SU-DHL-6 (cell line): ENCODE measurements at regions not wholly inside any gene's neighbourhood (a gene's known extent, or its start where the extent isn't known, plus 50 kb on each side); places are given as distances from the start of the nearest gene placed in this dataset.

Experiments
- EZH2phosphoT487 ChIP-seq: fragments of 200-600 bp; sonication (generic), shearing (Covaris generic); conservative IDR thresholded peaks from 2 replicates; pipeline ENCODE4 v1.6.1; 2018; ENCODE audit warnings: mild to moderate bottlenecking, antibody characterized with exemption, low read length, moderate library complexity, mixed read lengths
- TF ChIP-seq, protein P1 (sequence below): fragments of 200-600 bp; sonication (generic); IDR thresholded peaks from one replicate; pipeline ENCODE4 v1.5.1; 2017; ENCODE audit warnings: antibody characterized with exemption, mild to moderate bottlenecking, low read length, moderate library complexity; ENCODE audit not compliant: insufficient read depth, poor library complexity, severe bottlenecking

GRCh38 chr20:56993020-56993559 is 273.4 kb downstream of the BMP7 start:
- TF ChIP-seq, protein P1, sequence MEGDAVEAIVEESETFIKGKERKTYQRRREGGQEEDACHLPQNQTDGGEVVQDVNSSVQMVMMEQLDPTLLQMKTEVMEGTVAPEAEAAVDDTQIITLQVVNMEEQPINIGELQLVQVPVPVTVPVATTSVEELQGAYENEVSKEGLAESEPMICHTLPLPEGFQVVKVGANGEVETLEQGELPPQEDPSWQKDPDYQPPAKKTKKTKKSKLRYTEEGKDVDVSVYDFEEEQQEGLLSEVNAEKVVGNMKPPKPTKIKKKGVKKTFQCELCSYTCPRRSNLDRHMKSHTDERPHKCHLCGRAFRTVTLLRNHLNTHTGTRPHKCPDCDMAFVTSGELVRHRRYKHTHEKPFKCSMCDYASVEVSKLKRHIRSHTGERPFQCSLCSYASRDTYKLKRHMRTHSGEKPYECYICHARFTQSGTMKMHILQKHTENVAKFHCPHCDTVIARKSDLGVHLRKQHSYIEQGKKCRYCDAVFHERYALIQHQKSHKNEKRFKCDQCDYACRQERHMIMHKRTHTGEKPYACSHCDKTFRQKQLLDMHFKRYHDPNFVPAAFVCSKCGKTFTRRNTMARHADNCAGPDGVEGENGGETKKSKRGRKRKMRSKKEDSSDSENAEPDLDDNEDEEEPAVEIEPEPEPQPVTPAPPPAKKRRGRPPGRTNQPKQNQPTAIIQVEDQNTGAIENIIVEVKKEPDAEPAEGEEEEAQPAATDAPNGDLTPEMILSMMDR: no peak
- TF ChIP-seq EZH2phosphoT487: no peak
